Liver (tissue), 7 donors: ENCODE measurements at regions not wholly inside any gene's neighbourhood (a gene's known extent, or its start where the extent isn't known, plus 50 kb on each side); places are given as distances from the start of the nearest gene placed in this dataset.

Experiments
- DNase-seq: peaks from one replicate; pipeline ENCODE4 v3.0.0-alpha.2; 2017; ENCODE audit warnings: low spot score
- H3K27ac ChIP-seq, 2 donors: one replicate each; pipeline ENCODE4 v1.7.0; 2013; ENCODE audit warnings: inconsistent platforms in 2 of 2, low read length in 2 of 2, control low read depth in 1 of 2, low read depth in 1 of 2, mild to moderate bottlenecking in 1 of 2
- H3K27me3 ChIP-seq, 4 donors: one replicate each; pipeline versions ENCODE4 v1.6.1 to v1.7.0; 2013; ENCODE audit warnings: low read length in 3 of 4, inconsistent platforms in 1 of 4, mild to moderate bottlenecking in 1 of 4, moderate library complexity in 1 of 4; ENCODE audit not compliant: control insufficient read depth in 4 of 4, insufficient read depth in 4 of 4
- H3K36me3 ChIP-seq, 4 donors: one replicate each; pipeline versions ENCODE4 v1.6.1 to v1.7.0; 2013; ENCODE audit warnings: low read length in 3 of 4, mild to moderate bottlenecking in 3 of 4, low read depth in 1 of 4, moderate library complexity in 1 of 4; ENCODE audit not compliant: control insufficient read depth in 4 of 4, insufficient read depth in 3 of 4
- H3K4me1 ChIP-seq, 4 donors: one replicate each; pipeline versions ENCODE4 v1.6.1 to v1.7.0; 2013; ENCODE audit warnings: low read length in 3 of 4, mild to moderate bottlenecking in 3 of 4, moderate library complexity in 1 of 4; ENCODE audit not compliant: control insufficient read depth in 4 of 4, insufficient read depth in 4 of 4
- H3K4me3 ChIP-seq, 3 donors: one replicate each; pipeline versions ENCODE4 v1.6.1 to v1.7.0; 2013; ENCODE audit warnings: low read length in 3 of 3, control low read depth in 1 of 3, low read depth in 1 of 3, mild to moderate bottlenecking in 1 of 3
- H3K9ac ChIP-seq, 2 donors: one replicate each; pipeline ENCODE4 v1.7.0; 2013; ENCODE audit warnings: low read length in 2 of 2, mild to moderate bottlenecking in 2 of 2, moderate library complexity in 2 of 2, control low read depth in 1 of 2, low read depth in 1 of 2
- H3K9me3 ChIP-seq, 4 donors: one replicate each; pipeline versions ENCODE4 v1.6.1 to v1.7.0; 2013; ENCODE audit warnings: low read length in 3 of 4; ENCODE audit not compliant: control insufficient read depth in 4 of 4
- EGR1 ChIP-seq, 2 donors: IDR thresholded peaks; 2 replicates each; pipeline ENCODE4 v1.6.1; 2016 to 2018; ENCODE audit warnings: antibody characterized with exemption in 2 of 2, low read depth in 2 of 2
- FOXA1 ChIP-seq: IDR thresholded peaks from 2 replicates; pipeline ENCODE4 v1.6.1; 2016; ENCODE audit warnings: antibody characterized with exemption
- FOXA2 ChIP-seq: IDR thresholded peaks from 2 replicates; pipeline ENCODE4 v1.6.1; 2016; ENCODE audit warnings: antibody characterized with exemption
- GABPA ChIP-seq, 2 donors: IDR thresholded peaks in 1 of 2; conservative IDR thresholded peaks in 1 of 2; 2 replicates each; pipeline ENCODE4 v1.6.1; 2016; ENCODE audit warnings: antibody characterized with exemption in 2 of 2, mild to moderate bottlenecking in 1 of 2, moderate library complexity in 1 of 2
- HNF4A ChIP-seq, 2 donors: conservative IDR thresholded peaks; 2 replicates each; pipeline ENCODE4 v1.6.1; 2016; ENCODE audit warnings: antibody characterized with exemption in 2 of 2, mild to moderate bottlenecking in 2 of 2
- HNF4G ChIP-seq: IDR thresholded peaks from 2 replicates; pipeline ENCODE4 v1.6.1; 2016; ENCODE audit warnings: antibody characterized with exemption
- JUND ChIP-seq, 2 donors: IDR thresholded peaks; 2 replicates each; pipeline ENCODE4 v1.6.1; 2016; ENCODE audit warnings: antibody characterized with exemption in 2 of 2
- NR2F2 ChIP-seq: IDR thresholded peaks from 2 replicates; pipeline ENCODE4 v1.6.1; 2016; ENCODE audit warnings: antibody characterized with exemption
- RAD21 ChIP-seq, 2 donors: IDR thresholded peaks; 2 replicates each; pipeline ENCODE4 v1.6.1; 2016; ENCODE audit warnings: antibody characterized with exemption in 2 of 2, mild to moderate bottlenecking in 2 of 2
- RXRA ChIP-seq, 2 donors: IDR thresholded peaks; 2 replicates each; pipeline ENCODE4 v1.6.1; 2017 to 2018; ENCODE audit warnings: antibody characterized with exemption in 2 of 2, mild to moderate bottlenecking in 1 of 2
- SP1 ChIP-seq: IDR thresholded peaks from 2 replicates; pipeline ENCODE4 v1.6.1; 2018; ENCODE audit warnings: antibody characterized with exemption, mild to moderate bottlenecking
- TAF1 ChIP-seq: conservative IDR thresholded peaks from 2 replicates; pipeline ENCODE4 v1.6.1; 2016; ENCODE audit warnings: antibody characterized with exemption, mild to moderate bottlenecking
- WGBS: extraction: QIAGEN DNeasy Blood & Tissue Kit; methylation state at CpG from one replicate; pipeline ENCODE4 v1.1.7; 2013; 5-methylcytosine and 5-hydroxymethylcytosine counted together
- TF ChIP-seq, protein P1 (sequence below): IDR thresholded peaks from 2 replicates; pipeline ENCODE4 v1.6.1; 2016; ENCODE audit warnings: antibody characterized with exemption
- TF ChIP-seq, protein P2 (sequence below): IDR thresholded peaks from 2 replicates; pipeline ENCODE4 v1.6.1; 2016; ENCODE audit warnings: antibody characterized with exemption, mild to moderate bottlenecking
- TF ChIP-seq, protein P3 (sequence below): IDR thresholded peaks from 2 replicates; pipeline ENCODE4 v1.6.1; 2016; ENCODE audit warnings: antibody characterized with exemption
- TF ChIP-seq, protein P4 (sequence below): IDR thresholded peaks from 2 replicates; pipeline ENCODE4 v1.6.1; 2016; ENCODE audit warnings: antibody characterized with exemption
- donor health status: healthy.
- donor health status: healthy.
- donor health status: healthy.
- donor health status: healthy.

DNA sequence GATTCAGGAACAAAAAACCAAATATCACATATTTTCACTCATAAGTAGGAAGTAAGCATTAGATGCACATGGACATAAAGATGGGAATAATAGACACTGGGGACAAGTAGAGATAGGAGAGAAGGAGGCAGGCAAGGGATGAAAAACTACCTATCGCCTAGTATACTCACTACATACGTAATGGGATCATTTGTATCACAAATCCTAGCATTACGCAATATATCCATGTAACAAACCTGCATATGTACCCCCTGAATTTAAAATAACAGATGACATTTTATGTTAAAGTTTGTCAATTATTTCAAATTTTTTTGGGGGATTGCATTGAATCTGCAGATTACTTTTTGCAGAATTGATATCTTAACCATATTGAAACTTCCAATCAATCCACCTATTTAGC lies 660.5 kb upstream of the MAN1A1 start:
- Histone ChIP-seq H3K4me3 (no peak overlapping the region), H3K36me3 (no peaks in the 10 kb centered on the region), H3K27ac (no peak overlapping the region), H3K9ac (no peak overlapping the region), H3K4me1 (no peaks in the 10 kb centered on the region), H3K27me3 (no peaks in the 10 kb centered on the region), H3K9me3 (peaks cover 0 to 7% (median 0%) of the 10 kb centered on the region in 4 donors)
- no peak for TF ChIP-seq HNF4A (conservative IDR thresholded peaks at IDR 0.05)
- TF ChIP-seq, protein P1, sequence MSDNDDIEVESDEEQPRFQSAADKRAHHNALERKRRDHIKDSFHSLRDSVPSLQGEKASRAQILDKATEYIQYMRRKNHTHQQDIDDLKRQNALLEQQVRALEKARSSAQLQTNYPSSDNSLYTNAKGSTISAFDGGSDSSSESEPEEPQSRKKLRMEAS = no peak
- TF ChIP-seq JUND (IDR thresholded peaks at IDR 0.05) = no peak
- TF ChIP-seq FOXA2 = no peak
- no peak for TF ChIP-seq RAD21 (IDR thresholded peaks at IDR 0.05)
- TF ChIP-seq, protein P2, sequence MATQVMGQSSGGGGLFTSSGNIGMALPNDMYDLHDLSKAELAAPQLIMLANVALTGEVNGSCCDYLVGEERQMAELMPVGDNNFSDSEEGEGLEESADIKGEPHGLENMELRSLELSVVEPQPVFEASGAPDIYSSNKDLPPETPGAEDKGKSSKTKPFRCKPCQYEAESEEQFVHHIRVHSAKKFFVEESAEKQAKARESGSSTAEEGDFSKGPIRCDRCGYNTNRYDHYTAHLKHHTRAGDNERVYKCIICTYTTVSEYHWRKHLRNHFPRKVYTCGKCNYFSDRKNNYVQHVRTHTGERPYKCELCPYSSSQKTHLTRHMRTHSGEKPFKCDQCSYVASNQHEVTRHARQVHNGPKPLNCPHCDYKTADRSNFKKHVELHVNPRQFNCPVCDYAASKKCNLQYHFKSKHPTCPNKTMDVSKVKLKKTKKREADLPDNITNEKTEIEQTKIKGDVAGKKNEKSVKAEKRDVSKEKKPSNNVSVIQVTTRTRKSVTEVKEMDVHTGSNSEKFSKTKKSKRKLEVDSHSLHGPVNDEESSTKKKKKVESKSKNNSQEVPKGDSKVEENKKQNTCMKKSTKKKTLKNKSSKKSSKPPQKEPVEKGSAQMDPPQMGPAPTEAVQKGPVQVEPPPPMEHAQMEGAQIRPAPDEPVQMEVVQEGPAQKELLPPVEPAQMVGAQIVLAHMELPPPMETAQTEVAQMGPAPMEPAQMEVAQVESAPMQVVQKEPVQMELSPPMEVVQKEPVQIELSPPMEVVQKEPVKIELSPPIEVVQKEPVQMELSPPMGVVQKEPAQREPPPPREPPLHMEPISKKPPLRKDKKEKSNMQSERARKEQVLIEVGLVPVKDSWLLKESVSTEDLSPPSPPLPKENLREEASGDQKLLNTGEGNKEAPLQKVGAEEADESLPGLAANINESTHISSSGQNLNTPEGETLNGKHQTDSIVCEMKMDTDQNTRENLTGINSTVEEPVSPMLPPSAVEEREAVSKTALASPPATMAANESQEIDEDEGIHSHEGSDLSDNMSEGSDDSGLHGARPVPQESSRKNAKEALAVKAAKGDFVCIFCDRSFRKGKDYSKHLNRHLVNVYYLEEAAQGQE = no peak
- TF ChIP-seq HNF4G = no peak
- no peak for DNase-seq
- WGBS = 94% methylated on average over 3 of the region's 3 CpGs

DNA sequence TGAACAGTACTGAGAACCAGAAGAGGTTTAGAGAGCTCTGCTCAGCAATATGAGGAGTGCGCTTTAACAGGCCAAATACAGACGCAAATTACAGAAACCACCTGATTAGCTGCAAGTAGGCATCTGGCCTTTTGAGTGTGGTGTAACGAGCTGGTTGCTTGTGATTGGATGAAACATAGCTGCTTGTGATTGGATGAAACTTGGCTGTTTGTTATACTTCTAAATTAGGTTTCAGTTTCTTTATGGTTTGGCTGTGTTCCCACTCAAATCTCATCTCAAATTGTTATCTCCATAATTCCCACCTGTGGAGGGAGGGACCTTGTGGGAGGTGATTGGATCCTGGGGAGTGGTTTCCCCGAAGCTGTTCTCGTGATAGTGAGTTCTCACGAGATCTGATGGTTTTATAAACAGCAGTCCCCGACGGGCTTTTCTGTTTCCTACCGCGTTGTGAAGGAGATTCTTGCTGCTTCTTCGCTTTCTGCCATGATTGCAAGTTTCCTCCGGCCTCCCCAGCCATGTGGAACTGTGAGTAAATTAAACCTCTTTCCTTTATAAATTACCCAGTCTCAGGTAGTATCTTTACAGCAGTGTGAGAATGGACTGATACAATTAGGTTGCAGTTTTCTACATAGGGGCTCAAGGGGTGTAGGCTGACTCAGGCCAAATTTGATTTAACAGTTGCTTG lies 655.9 kb upstream of the MAN1A1 start:
- WGBS = 85% methylated on average over 12 of the region's 12 CpGs
- Histone ChIP-seq H3K4me1 (no peaks in the 10 kb centered on the region), H3K36me3 (no peaks in the 10 kb centered on the region), H3K27ac (no peak overlapping the region), H3K4me3 (no peak overlapping the region), H3K9ac (no peak overlapping the region), H3K9me3 (peaks cover 0 to 7% (median 0%) of the 10 kb centered on the region in 4 donors), H3K27me3 (no peaks in the 10 kb centered on the region)
- DNase-seq = no peak
- TF ChIP-seq, protein P3, sequence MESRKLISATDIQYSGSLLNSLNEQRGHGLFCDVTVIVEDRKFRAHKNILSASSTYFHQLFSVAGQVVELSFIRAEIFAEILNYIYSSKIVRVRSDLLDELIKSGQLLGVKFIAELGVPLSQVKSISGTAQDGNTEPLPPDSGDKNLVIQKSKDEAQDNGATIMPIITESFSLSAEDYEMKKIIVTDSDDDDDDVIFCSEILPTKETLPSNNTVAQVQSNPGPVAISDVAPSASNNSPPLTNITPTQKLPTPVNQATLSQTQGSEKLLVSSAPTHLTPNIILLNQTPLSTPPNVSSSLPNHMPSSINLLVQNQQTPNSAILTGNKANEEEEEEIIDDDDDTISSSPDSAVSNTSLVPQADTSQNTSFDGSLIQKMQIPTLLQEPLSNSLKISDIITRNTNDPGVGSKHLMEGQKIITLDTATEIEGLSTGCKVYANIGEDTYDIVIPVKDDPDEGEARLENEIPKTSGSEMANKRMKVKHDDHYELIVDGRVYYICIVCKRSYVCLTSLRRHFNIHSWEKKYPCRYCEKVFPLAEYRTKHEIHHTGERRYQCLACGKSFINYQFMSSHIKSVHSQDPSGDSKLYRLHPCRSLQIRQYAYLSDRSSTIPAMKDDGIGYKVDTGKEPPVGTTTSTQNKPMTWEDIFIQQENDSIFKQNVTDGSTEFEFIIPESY = peak; percentile 55
- no peak for TF ChIP-seq TAF1
- TF ChIP-seq RXRA (IDR thresholded peaks at IDR 0.05) = no peak

GRCh38 chr6:119986934-119987549 lies 637.5 kb upstream of the MAN1A1 start:
- 49% methylated on average over 3 of the region's 3 CpGs for WGBS
- Histone ChIP-seq H3K4me3 (no peak overlapping the region), H3K36me3 (no peaks in the 10 kb centered on the region), H3K27ac (no peak overlapping the region), H3K4me1 (no peaks in the 10 kb centered on the region), H3K9ac (no peak overlapping the region), H3K9me3 (no peaks in the 10 kb centered on the region), H3K27me3 (peaks cover 0 to 3% (median 0%) of the 10 kb centered on the region in 4 donors)
- no peak for DNase-seq
- TF ChIP-seq RXRA (IDR thresholded peaks at IDR 0.05) (no peak), GABPA (IDR thresholded peaks at IDR 0.05 in 1 of 2, conservative IDR thresholded peaks at IDR 0.05 in 1 of 2) (no peak), JUND (IDR thresholded peaks at IDR 0.05) (no peak), RAD21 (IDR thresholded peaks at IDR 0.05) (no peak), FOXA1 (no peak), HNF4A (conservative IDR thresholded peaks at IDR 0.05) (no peak), NR2F2 (no peak), HNF4G (no peak), EGR1 (IDR thresholded peaks at IDR 0.05; ENCODE audit: low read depth in 2 of 2) (no peak), SP1 (no peak)
- TF ChIP-seq, protein P4, sequence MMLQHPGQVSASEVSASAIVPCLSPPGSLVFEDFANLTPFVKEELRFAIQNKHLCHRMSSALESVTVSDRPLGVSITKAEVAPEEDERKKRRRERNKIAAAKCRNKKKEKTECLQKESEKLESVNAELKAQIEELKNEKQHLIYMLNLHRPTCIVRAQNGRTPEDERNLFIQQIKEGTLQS = no peak
- TF ChIP-seq, protein P3 = no peak
- TF ChIP-seq, protein P1 = no peak
